HepG2 (cell line): ENCODE measurements at regions not wholly inside any gene's neighbourhood (a gene's known extent, or its start where the extent isn't known, plus 50 kb on each side); places are given as distances from the start of the nearest gene placed in this dataset.

Experiments used
- ATAC-seq: fragments of 200-7000 bp; cut with Tn5 transposase; 3 replicates; pipeline ENCODE4 v1.9.1; 2020; ENCODE audit warnings: mild to moderate bottlenecking, moderate library complexity
- BruUV-seq: library from RNA; stranded (reverse); fragments of 400-500 nt; replicated peaks from 2 replicates; lab custom pipeline; 2021; lab: Mats Ljungman, UMichigan
- CTCF ChIA-PET: fragments of 300-600 bp; formaldehyde crosslinking; extraction: SDS; loops from one replicate; lab custom pipeline; 2021; ENCODE audit warnings: low total read pairs, inconsistent platforms, low intra/inter-chr PET ratio; lab: Yijun Ruan, JAX
- POLR2A ChIA-PET: fragments of 350-600 bp; sonication (Branson Sonifier 250); formaldehyde crosslinking; loops from one replicate; lab custom pipeline; 2020; ENCODE audit warnings: antibody characterized with exemption, inconsistent platforms; lab: Yijun Ruan, JAX
- DNase-seq: peaks from one replicate; pipeline ENCODE4 v3.0.0-alpha.2; 2015; ENCODE audit warnings: low spot score
- FAIRE-seq: peaks from 3 replicates; lab custom pipeline; 2011; peaks lifted over from hg19 to GRCh38; lab: Jason Lieb, UNC
- H2AFZ ChIP-seq: one replicate; pipeline ENCODE4 v1.6.1; 2011; ENCODE audit warnings: low read length, inconsistent platforms
- H3K27ac ChIP-seq: fragments of 300-600 bp; 3 replicates; pipeline ENCODE4 v1.8.0; 2011; ENCODE audit warnings: mixed run types, mild to moderate bottlenecking, mixed read lengths, low read length, inconsistent platforms; ENCODE audit not compliant: insufficient read depth; ENCODE audit errors: extremely low read length
- H3K27me3 ChIP-seq, 2 experiments: fragments of 200-600 bp in 1 of 2; 2 replicates in 1 of 2; 3 replicates in 1 of 2; pipeline versions ENCODE4 v1.6.0 to v1.8.0; 2011; ENCODE audit warnings: low read length in 2 of 2, mild to moderate bottlenecking in 2 of 2, moderate library complexity in 2 of 2, inconsistent platforms in 1 of 2; ENCODE audit not compliant: insufficient read depth in 2 of 2, control insufficient read depth in 1 of 2
- H3K36me3 ChIP-seq, 2 experiments: fragments of 200-600 bp in 1 of 2; replicated peaks in 1 of 2; 2 replicates in 1 of 2; 3 replicates in 1 of 2; pipeline versions ENCODE4 v1.5.1 to v1.8.0; 2011; ENCODE audit warnings: low read length in 2 of 2, inconsistent platforms in 1 of 2; ENCODE audit not compliant: insufficient read depth in 2 of 2, control insufficient read depth in 1 of 2
- H3K4me1 ChIP-seq: 2 replicates; pipeline ENCODE4 v1.5.1; 2012; ENCODE audit warnings: low read length, inconsistent platforms; ENCODE audit not compliant: insufficient read depth
- H3K4me2 ChIP-seq: 2 replicates; pipeline ENCODE4 v1.6.0; 2011; ENCODE audit warnings: low read depth, low read length, inconsistent platforms
- H3K4me3 ChIP-seq, 3 experiments: fragments of 200-600 bp in 1 of 3; sonication (generic), shearing (Covaris generic) in 1 of 3; replicated peaks in 1 of 3; 2 replicates each; pipeline ENCODE4 v1.5.1; 2011 to 2016; ENCODE audit warnings: low read length in 3 of 3, inconsistent platforms in 2 of 3, low read depth in 2 of 3, mild to moderate bottlenecking in 2 of 3, control low read depth in 1 of 3, mixed read lengths in 1 of 3; ENCODE audit not compliant: insufficient read depth in 1 of 3
- H3K79me2 ChIP-seq: one replicate; pipeline ENCODE4 v1.6.1; 2011; ENCODE audit warnings: low read length, inconsistent platforms; ENCODE audit not compliant: insufficient read depth
- H3K9ac ChIP-seq: 2 replicates; pipeline ENCODE4 v1.6.0; 2011; ENCODE audit warnings: mild to moderate bottlenecking, low read depth, low read length, inconsistent platforms; ENCODE audit not compliant: insufficient read depth
- H3K9me3 ChIP-seq: 2 replicates; pipeline ENCODE4 v1.5.1; 2012; ENCODE audit warnings: mild to moderate bottlenecking, low read length
- H4K20me1 ChIP-seq: 2 replicates; pipeline ENCODE4 v1.6.0; 2011; ENCODE audit warnings: inconsistent platforms, mild to moderate bottlenecking, low read length, moderate library complexity; ENCODE audit not compliant: insufficient read depth
- CEBPZ ChIP-seq: IDR thresholded peaks from 2 replicates; pipeline ENCODE4 v1.6.1; 2012; ENCODE audit warnings: low read length, improper control_type of control experiment
- FOXA1 ChIP-seq, 2 experiments: fragments of 450-650 bp in 1 of 2; sonication (generic) in 1 of 2; formaldehyde crosslinking in 1 of 2; IDR thresholded peaks; 2 replicates each; pipeline versions ENCODE4 v1.4.0 to v1.6.1; 2016 to 2020; ENCODE audit warnings: missing genetic modification reagents in 1 of 2
- MBNL3 ChIP-seq: fragments of 250-450 bp; sonication (Bioruptor Pico); conservative IDR thresholded peaks from 2 replicates; pipeline ENCODE4 v1.8.0; 2022; ENCODE audit warnings: mild to moderate bottlenecking, inconsistent platforms
- NFATC3 ChIP-seq: sonication (generic); formaldehyde crosslinking; IDR thresholded peaks from 2 replicates; pipeline ENCODE4 v1.5.1; 2020; ENCODE audit warnings: mild to moderate bottlenecking, missing genetic modification reagents
- RAD21 ChIP-seq: fragments of 450-650 bp; formaldehyde crosslinking; IDR thresholded peaks from 2 replicates; pipeline ENCODE4 v1.5.0; 2020; ENCODE audit warnings: mild to moderate bottlenecking
- SAFB2 ChIP-seq: sonication (generic); formaldehyde crosslinking; IDR thresholded peaks from 2 replicates; pipeline ENCODE4 v1.5.1; 2020; ENCODE audit warnings: missing genetic modification reagents, low read depth, mild to moderate bottlenecking, borderline replicate concordance
- SNAPC4 ChIP-seq: sonication (generic); formaldehyde crosslinking; IDR thresholded peaks from 2 replicates; pipeline ENCODE4 v1.4.0; 2020; ENCODE audit warnings: mild to moderate bottlenecking, missing genetic modification reagents
- SP2 ChIP-seq: sonication (generic); formaldehyde crosslinking; IDR thresholded peaks from 2 replicates; pipeline ENCODE4 v1.5.1; 2020; ENCODE audit warnings: mild to moderate bottlenecking, missing genetic modification reagents
- TCF7L2 ChIP-seq: IDR thresholded peaks from 2 replicates; pipeline ENCODE4 v1.6.1; 2011; ENCODE audit warnings: mild to moderate bottlenecking, low read depth, low read length, moderate library complexity
- THAP8 ChIP-seq: sonication (generic); formaldehyde crosslinking; IDR thresholded peaks from 2 replicates; pipeline ENCODE4 v1.5.1; 2020; ENCODE audit warnings: missing genetic modification reagents, mild to moderate bottlenecking, borderline replicate concordance
- TP53 ChIP-seq: sonication (generic); formaldehyde crosslinking; conservative IDR thresholded peaks from 2 replicates; pipeline ENCODE4 v1.4.0; 2020; ENCODE audit warnings: missing genetic modification reagents
- ZBTB39 ChIP-seq: sonication (generic); formaldehyde crosslinking; IDR thresholded peaks from 2 replicates; pipeline ENCODE4 v1.5.0; 2020; ENCODE audit warnings: missing genetic modification reagents
- ZNF3 ChIP-seq: IDR thresholded peaks from 2 replicates; pipeline ENCODE4 v1.7.0; 2017; ENCODE audit warnings: inconsistent platforms
- ZNF761 ChIP-seq: sonication (generic); formaldehyde crosslinking; conservative IDR thresholded peaks from 2 replicates; pipeline ENCODE4 v1.4.0; 2020; ENCODE audit warnings: mild to moderate bottlenecking, missing genetic modification reagents
- ZNF772 ChIP-seq: sonication (generic); formaldehyde crosslinking; IDR thresholded peaks from 2 replicates; pipeline ENCODE4 v1.5.0; 2020; ENCODE audit warnings: mild to moderate bottlenecking, missing genetic modification reagents
- WGBS: methylation state at CpG from one replicate; pipeline ENCODE4 v1.1.6; 2017; ENCODE audit warnings: low lambda C conversion rate; 5-methylcytosine and 5-hydroxymethylcytosine counted together
- in situ Hi-C: cut with HindIII; loops from 2 replicates; pipeline ENCODE4 v1.10.0; 2017; ENCODE audit warnings: low pct_unique_long_range_greater_than_20kb; ENCODE audit not compliant: extremely low pct_ligation_motif_present
- intact Hi-C: fragments of 100-400 bp; cut with micrococcal nuclease; formaldehyde crosslinking; loops from one replicate; pipeline ENCODE4 v1.10.0; 2022; ENCODE audit not compliant: unreplicated experiment

DNA sequence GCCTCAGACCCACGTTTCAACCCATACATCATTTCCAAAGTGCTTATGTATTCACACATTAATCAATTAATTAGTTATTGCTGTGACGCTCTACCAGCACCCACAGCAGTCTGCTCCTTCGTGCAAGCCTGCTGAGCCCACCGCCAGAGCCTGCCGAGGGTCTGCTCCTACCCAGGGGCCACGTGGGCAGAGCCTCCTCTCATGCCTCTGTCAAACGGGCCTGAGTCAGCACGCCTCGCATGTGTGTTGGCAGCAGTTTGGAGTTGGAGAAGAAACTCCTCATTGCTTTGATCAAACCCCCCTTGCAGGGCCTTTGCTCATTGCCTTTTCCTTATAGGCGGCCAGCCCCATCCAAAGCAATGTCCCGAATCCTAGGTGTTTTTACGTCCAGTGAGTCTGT lies 256.2 kb upstream of the IRX4 start:
- Histone ChIP-seq H3K27me3 (peaks cover 5 to 66% of the 10 kb centered on the region in 2 experiments; a peak in 4 of 5 replicates), H2AFZ (no peak overlapping the region), H3K27ac (no peak overlapping the region), H3K9me3 (no peaks in the 10 kb centered on the region), H3K4me2 (no peak overlapping the region), H4K20me1 (no peaks in the 10 kb centered on the region), H3K36me3 (no peaks in the 10 kb centered on the region), H3K4me1 (peaks cover 19% of the 10 kb centered on the region), H3K79me2 (no peaks in the 10 kb centered on the region), H3K4me3 (no peak overlapping the region), H3K9ac (no peak overlapping the region)
- WGBS: 12% methylated on average over 12 of the region's 12 CpGs
- ChIA-PET POLR2A (no interaction called here), CTCF (no interaction called here)
- DNase-seq (no peak), FAIRE-seq (no peak), ATAC-seq (no peak)
- no TSS peak for BruUV-seq
- in situ Hi-C loops: no loop called here
- intact Hi-C loops: no loop called here
- TF ChIP-seq NFATC3 (CRISPR knock-in tag): no peak
- no peak for TF ChIP-seq ZNF772 (CRISPR knock-in tag)
- no peak for TF ChIP-seq FOXA1 (IDR thresholded peaks at IDR 0.05)
- no peak for TF ChIP-seq FOXA1 (CRISPR knock-in tag; IDR thresholded peaks at IDR 0.05)
- no peak for TF ChIP-seq MBNL3 (CRISPR knock-in tag)
- no peak for TF ChIP-seq RAD21 (CRISPR knock-in tag)
- no peak for TF ChIP-seq ZNF761 (CRISPR knock-in tag)
- TF ChIP-seq SAFB2 (CRISPR knock-in tag): no peak
- no peak for TF ChIP-seq TCF7L2
- no peak for TF ChIP-seq THAP8 (CRISPR knock-in tag)
- no peak for TF ChIP-seq ZBTB39 (CRISPR knock-in tag)
- TF ChIP-seq SNAPC4 (CRISPR knock-in tag): no peak
- no peak for TF ChIP-seq TP53 (CRISPR knock-in tag)
- TF ChIP-seq CEBPZ: no peak
- no peak for TF ChIP-seq SP2 (CRISPR knock-in tag)
- no peak for TF ChIP-seq ZNF3 (CRISPR knock-in tag)
